ENCODE measurements at regions not wholly inside any gene's neighbourhood (a gene's known extent, or its start where the extent isn't known, plus 50 kb on each side); places are given as distances from the start of the nearest gene placed in this dataset.

DNA sequence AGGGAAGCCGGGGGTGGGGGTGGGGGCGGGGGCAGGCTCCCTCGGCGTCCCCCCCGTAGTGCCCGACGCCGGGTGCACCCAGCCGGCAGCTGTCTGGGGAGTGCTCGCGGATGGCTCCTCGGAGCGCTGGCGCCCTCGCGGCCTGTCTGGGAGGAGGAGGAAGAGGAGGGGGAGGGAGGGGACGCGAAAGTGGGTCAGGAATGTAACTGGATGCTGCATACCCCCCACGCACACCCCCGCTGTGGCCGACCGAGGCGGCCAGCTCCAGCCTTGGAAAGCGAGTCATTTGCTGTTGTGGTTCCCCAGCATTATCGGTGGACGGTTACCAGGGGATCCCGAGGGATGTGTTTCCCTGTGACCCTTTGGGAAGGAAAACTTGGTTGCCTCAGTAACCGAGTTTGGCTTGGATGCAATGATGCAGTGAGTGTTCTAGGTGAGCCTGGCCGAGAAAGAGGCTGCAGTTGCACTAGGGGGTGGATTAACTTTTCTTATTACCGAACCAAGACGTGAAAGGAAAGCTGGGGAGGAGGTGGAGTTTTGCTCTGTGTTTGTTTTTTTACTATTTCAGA, 55.2 kb upstream of the RREB1 start:
- TF ChIP-seq, protein P1, sequence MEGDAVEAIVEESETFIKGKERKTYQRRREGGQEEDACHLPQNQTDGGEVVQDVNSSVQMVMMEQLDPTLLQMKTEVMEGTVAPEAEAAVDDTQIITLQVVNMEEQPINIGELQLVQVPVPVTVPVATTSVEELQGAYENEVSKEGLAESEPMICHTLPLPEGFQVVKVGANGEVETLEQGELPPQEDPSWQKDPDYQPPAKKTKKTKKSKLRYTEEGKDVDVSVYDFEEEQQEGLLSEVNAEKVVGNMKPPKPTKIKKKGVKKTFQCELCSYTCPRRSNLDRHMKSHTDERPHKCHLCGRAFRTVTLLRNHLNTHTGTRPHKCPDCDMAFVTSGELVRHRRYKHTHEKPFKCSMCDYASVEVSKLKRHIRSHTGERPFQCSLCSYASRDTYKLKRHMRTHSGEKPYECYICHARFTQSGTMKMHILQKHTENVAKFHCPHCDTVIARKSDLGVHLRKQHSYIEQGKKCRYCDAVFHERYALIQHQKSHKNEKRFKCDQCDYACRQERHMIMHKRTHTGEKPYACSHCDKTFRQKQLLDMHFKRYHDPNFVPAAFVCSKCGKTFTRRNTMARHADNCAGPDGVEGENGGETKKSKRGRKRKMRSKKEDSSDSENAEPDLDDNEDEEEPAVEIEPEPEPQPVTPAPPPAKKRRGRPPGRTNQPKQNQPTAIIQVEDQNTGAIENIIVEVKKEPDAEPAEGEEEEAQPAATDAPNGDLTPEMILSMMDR (IDR thresholded peaks at IDR 0.05), result no peak
- no peak for TF ChIP-seq POLR2A (IDR thresholded peaks at IDR 0.05)

Data from uterus (tissue), 2 donors.